ENCODE measurements at regions not wholly inside any gene's neighbourhood (a gene's known extent, or its start where the extent isn't known, plus 50 kb on each side); places are given as distances from the start of the nearest gene placed in this dataset.

DNA sequence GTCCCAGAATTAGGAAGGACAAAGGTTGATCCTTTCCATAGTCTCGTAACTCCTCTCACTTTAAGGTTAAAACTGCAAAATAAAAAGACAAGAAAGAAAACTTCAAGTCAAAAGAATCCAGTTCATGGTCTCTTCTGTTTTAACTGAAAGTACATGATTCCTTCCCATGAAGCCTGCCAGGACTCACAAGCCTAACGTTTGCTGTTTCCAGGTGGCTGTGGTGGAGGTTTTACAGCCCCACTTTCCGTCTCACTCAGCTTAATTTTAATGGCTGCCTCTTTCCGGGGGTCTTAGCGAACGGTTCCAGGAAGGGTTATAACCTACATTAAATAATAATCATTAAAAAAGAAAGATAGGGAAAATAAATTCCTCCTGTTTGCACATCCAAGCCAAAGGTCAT is 136.8 kb upstream of the SPAG17 start:
- no peak overlapping the region for H3K27ac ChIP-seq
- ATAC-seq = no peak

DNA sequence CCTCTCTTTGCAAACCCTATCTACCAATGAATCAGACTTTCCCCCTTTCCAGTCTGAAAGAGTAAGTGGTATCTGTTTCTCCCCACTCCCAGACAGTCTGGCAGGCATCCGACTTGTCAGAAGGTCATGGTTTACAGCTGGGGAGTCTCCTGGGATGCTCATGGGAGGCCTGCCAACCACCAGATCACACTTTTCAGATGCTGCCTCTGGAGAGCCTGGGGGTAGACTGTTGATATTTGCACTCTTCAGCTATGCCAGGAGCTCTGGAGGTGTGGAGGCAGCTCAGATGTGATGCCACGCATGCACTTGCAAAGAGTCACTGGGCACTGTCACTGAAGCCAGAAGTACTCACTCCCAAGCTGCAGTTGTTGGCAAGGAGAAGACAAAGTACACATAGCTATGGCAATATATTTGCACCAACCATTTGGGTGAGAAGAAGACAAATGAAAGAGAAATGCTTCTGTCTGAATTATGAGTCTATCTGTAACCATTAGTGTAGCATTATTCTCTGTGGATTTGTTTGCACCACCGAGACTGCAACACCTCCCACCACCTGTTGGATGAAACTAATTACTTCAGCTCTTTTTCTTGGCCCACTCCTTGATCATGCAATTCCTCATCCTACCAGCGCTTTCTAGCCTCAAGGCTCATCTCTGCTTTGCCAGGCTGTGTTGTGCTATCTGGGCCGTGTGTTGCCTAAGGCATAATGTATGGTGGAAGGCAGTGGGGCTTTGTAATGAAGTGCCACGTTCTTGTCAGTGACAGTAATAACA is 133.0 kb upstream of the SPAG17 start:
- H3K27ac ChIP-seq = no peak overlapping the region
- no peak for TF ChIP-seq POLR2A (IDR thresholded peaks at IDR 0.05)
- TF ChIP-seq, protein P1, sequence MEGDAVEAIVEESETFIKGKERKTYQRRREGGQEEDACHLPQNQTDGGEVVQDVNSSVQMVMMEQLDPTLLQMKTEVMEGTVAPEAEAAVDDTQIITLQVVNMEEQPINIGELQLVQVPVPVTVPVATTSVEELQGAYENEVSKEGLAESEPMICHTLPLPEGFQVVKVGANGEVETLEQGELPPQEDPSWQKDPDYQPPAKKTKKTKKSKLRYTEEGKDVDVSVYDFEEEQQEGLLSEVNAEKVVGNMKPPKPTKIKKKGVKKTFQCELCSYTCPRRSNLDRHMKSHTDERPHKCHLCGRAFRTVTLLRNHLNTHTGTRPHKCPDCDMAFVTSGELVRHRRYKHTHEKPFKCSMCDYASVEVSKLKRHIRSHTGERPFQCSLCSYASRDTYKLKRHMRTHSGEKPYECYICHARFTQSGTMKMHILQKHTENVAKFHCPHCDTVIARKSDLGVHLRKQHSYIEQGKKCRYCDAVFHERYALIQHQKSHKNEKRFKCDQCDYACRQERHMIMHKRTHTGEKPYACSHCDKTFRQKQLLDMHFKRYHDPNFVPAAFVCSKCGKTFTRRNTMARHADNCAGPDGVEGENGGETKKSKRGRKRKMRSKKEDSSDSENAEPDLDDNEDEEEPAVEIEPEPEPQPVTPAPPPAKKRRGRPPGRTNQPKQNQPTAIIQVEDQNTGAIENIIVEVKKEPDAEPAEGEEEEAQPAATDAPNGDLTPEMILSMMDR (IDR thresholded peaks at IDR 0.05) = no peak
- 77% methylated on average over 5 of the region's 6 CpGs for WGBS (ENCODE audit: insufficient coverage, low coverage, low lambda C conversion rate, missing lambda C conversion rate)
- no peak overlapping the region for H3K4me3 ChIP-seq
- H3K9me3 ChIP-seq = no peaks in the 10 kb centered on the region
- H3K36me3 ChIP-seq = no peaks in the 10 kb centered on the region
- intact Hi-C loops (cut with DNase I) = no loop called here
- H3K4me1 ChIP-seq = no peaks in the 10 kb centered on the region
- DNase-seq = no peak
- peak in 2 of 4 donors; percentile 9 to 14 for ATAC-seq
- no peaks in the 10 kb centered on the region for H3K27me3 ChIP-seq

More for the DNA sequence above, 136.8 kb upstream of the SPAG17 start:
- DNase-seq = no peak
- peaks cover 0 to 2% (median 0%) of the 10 kb centered on the region in 4 donors for H3K4me1 ChIP-seq
- WGBS (ENCODE audit: insufficient coverage, low coverage, low lambda C conversion rate, missing lambda C conversion rate) = 44% methylated on average over 6 of the region's 6 CpGs
- H3K9me3 ChIP-seq = no peaks in the 10 kb centered on the region
- no peaks in the 10 kb centered on the region for H3K27me3 ChIP-seq
- no peaks in the 10 kb centered on the region for H3K36me3 ChIP-seq
- no peak overlapping the region for H3K4me3 ChIP-seq
- intact Hi-C loops (cut with DNase I) = no loop called here
- TF ChIP-seq POLR2A (IDR thresholded peaks at IDR 0.05) = no peak
- TF ChIP-seq, protein P1 (IDR thresholded peaks at IDR 0.05) = no peak

DNA sequence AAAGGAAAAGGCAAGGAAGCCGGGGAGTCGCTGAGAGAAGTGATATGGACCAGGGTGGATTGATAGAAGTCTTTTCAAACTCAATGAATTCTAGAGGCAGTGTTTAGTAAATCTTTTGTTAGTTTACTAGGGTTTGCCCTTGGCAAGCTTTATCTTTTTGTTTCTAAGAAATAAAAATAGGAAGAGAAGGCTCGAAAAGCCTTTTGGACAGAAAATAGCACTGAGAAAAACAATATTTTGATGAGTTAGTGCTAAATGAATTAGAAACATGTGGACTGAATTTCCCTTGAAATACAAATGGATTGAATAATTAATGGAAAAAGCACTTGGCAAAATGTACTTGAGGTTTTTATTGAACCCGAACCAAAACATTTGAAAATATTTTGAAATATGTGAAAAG is 121.8 kb upstream of the SPAG17 start:
- DNase-seq (no peak), ATAC-seq (no peak)
- Histone ChIP-seq H3K36me3 (no peaks in the 10 kb centered on the region), H3K9me3 (no peaks in the 10 kb centered on the region), H3K27ac (no peak overlapping the region), H3K4me3 (no peak overlapping the region), H3K4me1 (no peaks in the 10 kb centered on the region), H3K27me3 (no peaks in the 10 kb centered on the region)
- TF ChIP-seq POLR2A (IDR thresholded peaks at IDR 0.05) = no peak
- TF ChIP-seq, protein P1 (IDR thresholded peaks at IDR 0.05) = no peak
- WGBS (ENCODE audit: insufficient coverage, low coverage, low lambda C conversion rate, missing lambda C conversion rate) = 79% methylated on average over 4 of the region's 4 CpGs
- intact Hi-C loops (cut with DNase I) = no loop called here

DNA sequence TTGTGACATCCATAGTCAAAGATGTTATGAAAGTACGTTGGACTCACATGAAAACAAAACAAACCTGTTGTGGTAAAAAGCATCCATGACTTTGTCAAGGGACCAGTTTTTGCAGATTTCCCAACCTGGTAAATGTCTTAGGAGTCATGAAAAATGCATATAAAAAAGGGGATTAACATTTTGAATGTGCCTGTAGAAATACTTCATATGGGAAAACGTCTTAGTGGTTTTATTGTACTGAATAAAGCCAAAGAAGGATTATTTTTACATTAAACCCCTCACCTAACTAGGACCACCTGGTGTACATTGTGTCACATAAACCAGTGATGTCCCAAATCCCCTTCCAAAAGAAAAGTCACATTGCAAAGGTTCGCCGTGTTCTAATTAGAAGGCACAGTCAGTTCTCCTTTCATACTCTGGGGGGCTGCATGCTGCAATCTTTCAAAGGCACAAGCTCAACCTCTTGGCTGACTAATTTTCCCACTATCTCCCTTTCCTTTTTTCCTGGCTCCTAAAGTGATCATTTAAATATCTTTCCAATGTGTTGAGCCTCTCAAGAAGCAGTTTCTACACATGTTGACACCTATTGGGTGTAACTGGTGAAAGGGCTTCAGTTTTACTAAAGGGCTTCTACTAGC is 119.8 kb upstream of the SPAG17 start:
- no peak overlapping the region for H3K4me3 ChIP-seq
- no peak overlapping the region for H3K27ac ChIP-seq
- no peaks in the 10 kb centered on the region for H3K9me3 ChIP-seq
- 39% methylated on average over 4 of the region's 4 CpGs for whole genome bisulfite sequencing (ENCODE audit: insufficient coverage, low coverage, low lambda C conversion rate, missing lambda C conversion rate)
- no peak for TF ChIP-seq POLR2A (IDR thresholded peaks at IDR 0.05)
- TF ChIP-seq, protein P1 (IDR thresholded peaks at IDR 0.05) = peak; percentile 6 to 39 (median 22)
- H3K27me3 ChIP-seq = no peaks in the 10 kb centered on the region
- no peaks in the 10 kb centered on the region for H3K36me3 ChIP-seq
- no peak for DNase-seq
- intact Hi-C loops (cut with DNase I) = no loop called here
- no peaks in the 10 kb centered on the region for H3K4me1 ChIP-seq
- ATAC-seq = no peak
